Sigmoid colon (tissue), 3 donors: ENCODE measurements at regions not wholly inside any gene's neighbourhood (a gene's known extent, or its start where the extent isn't known, plus 50 kb on each side); places are given as distances from the start of the nearest gene placed in this dataset.

Source experiments
- CTCF ChIP-seq, 4 experiments: fragments of 450-650 bp in 3 of 4; fragments of 200-600 bp in 1 of 4; IDR thresholded peaks; one replicate each; pipeline ENCODE4 v1.5.1; 2016 to 2019; ENCODE audit warnings: antibody characterized with exemption in 4 of 4, mild to moderate bottlenecking in 3 of 4, moderate library complexity in 2 of 4
- POLR2A ChIP-seq, 2 donors: fragments of 450-650 bp; IDR thresholded peaks; one replicate each; pipeline ENCODE4 v1.6.1; 2016; ENCODE audit warnings: antibody characterized with exemption in 2 of 2, mild to moderate bottlenecking in 2 of 2, moderate library complexity in 2 of 2

- TF ChIP-seq CTCF (IDR thresholded peaks at IDR 0.05) (no peak), POLR2A (IDR thresholded peaks at IDR 0.05) (no peak)
Measured at GRCh38 chr13:101003566-101003965, 329.0 kb upstream of the TMTC4 start.
